GM18511 (cell line): ENCODE measurements at regions not wholly inside any gene's neighbourhood (a gene's known extent, or its start where the extent isn't known, plus 50 kb on each side); places are given as distances from the start of the nearest gene placed in this dataset.

ENCODE experiments used
- ATAC-seq: cut with Tn5 transposase; IDR thresholded peaks from one replicate; pipeline ENCODE4 v1.9.1; 2021; ENCODE audit warnings: mild to moderate bottlenecking, moderate library complexity; ENCODE audit not compliant: unreplicated experiment

GRCh38 chr15:47945872-47946650 lies 174.7 kb upstream of the SLC24A5 start:
- ATAC-seq, result no peak

GRCh38 chr15:47949815-47950214 lies 171.0 kb upstream of the SLC24A5 start:
- ATAC-seq, result no peak

GRCh38 chr15:47950447-47950846 lies 170.3 kb upstream of the SLC24A5 start:
- ATAC-seq, result no peak

- no peak for ATAC-seq
Measured at GRCh38 chr15:47951781-47952180, 169.0 kb upstream of the SLC24A5 start.

GRCh38 chr15:47954196-47954595 lies 166.6 kb upstream of the SLC24A5 start:
- ATAC-seq, result no peak

- no peak for ATAC-seq
Measured at GRCh38 chr15:47955021-47955420, 165.8 kb upstream of the SLC24A5 start.

- ATAC-seq, result no peak
Measured at GRCh38 chr15:47959617-47960413, 161.0 kb upstream of the SLC24A5 start.

- peak; percentile 94 for ATAC-seq
Measured at GRCh38 chr15:47961401-47962090, 159.2 kb upstream of the SLC24A5 start.

GRCh38 chr15:47963265-47963664 lies 157.5 kb upstream of the SLC24A5 start:
- no peak for ATAC-seq

GRCh38 chr15:47964229-47964628 lies 156.6 kb upstream of the SLC24A5 start:
- no peak for ATAC-seq

GRCh38 chr15:47965297-47965696 lies 155.5 kb upstream of the SLC24A5 start:
- no peak for ATAC-seq

GRCh38 chr15:47968593-47968992 lies 152.2 kb upstream of the SLC24A5 start:
- ATAC-seq, result no peak

GRCh38 chr15:47971637-47972036 lies 149.2 kb upstream of the SLC24A5 start:
- ATAC-seq, result no peak

GRCh38 chr15:47972738-47973137 lies 148.1 kb upstream of the SLC24A5 start:
- no peak for ATAC-seq

GRCh38 chr15:47974724-47975123 lies 146.1 kb upstream of the SLC24A5 start:
- no peak for ATAC-seq

GRCh38 chr15:47975427-47975826 lies 145.4 kb upstream of the SLC24A5 start:
- ATAC-seq, result no peak

- no peak for ATAC-seq
Measured at GRCh38 chr15:47983533-47983932, 137.3 kb upstream of the SLC24A5 start.

GRCh38 chr15:47985568-47985967 lies 135.2 kb upstream of the SLC24A5 start:
- no peak for ATAC-seq

GRCh38 chr15:47987461-47987860 lies 133.3 kb upstream of the SLC24A5 start:
- no peak for ATAC-seq

- peak; percentile 90 for ATAC-seq
Measured at GRCh38 chr15:47987908-47988532, 132.8 kb upstream of the SLC24A5 start.

- no peak for ATAC-seq
Measured at GRCh38 chr15:47988564-47988963, 132.2 kb upstream of the SLC24A5 start.
